Stimulated activated naive B cell treated with anti-CD40 and anti-IgM and Interleukin-4, amounts not matched to agents 10 μg/mL and 1 μg/mL and 100 μg/mL, for 72 hours (primary cell): ENCODE measurements at regions not wholly inside any gene's neighbourhood (a gene's known extent, or its start where the extent isn't known, plus 50 kb on each side); places are given as distances from the start of the nearest gene placed in this dataset.
A peak's percentile ranks its signal among the peaks of the same experiment; 100 is the strongest.

Source experiments
- ATAC-seq, 2 donors: fragments of 150-1000 bp; cut with Tn5 transposase; replicated peaks; 2 replicates each; pipeline ENCODE4 v1.10.0; 2021; ENCODE audit warnings: moderate library complexity in 1 of 2
- DNase-seq: peaks from one replicate; pipeline ENCODE4 v3.0.0; 2021
- H3K27ac Mint-ChIP-seq: one replicate; pipeline ENCODE4 v1.8.0; 2022; ENCODE audit warnings: mild to moderate bottlenecking, mixed read lengths
- H3K27me3 Mint-ChIP-seq, 2 donors: one replicate each; pipeline ENCODE4 v1.8.0; 2022; ENCODE audit warnings: mixed read lengths in 2 of 2
- H3K36me3 Mint-ChIP-seq, 2 donors: one replicate each; pipeline ENCODE4 v1.8.0; 2022; ENCODE audit warnings: mixed read lengths in 2 of 2, mild to moderate bottlenecking in 1 of 2
- H3K4me1 Mint-ChIP-seq, 2 donors: one replicate each; pipeline ENCODE4 v1.8.0; 2022; ENCODE audit warnings: mixed read lengths in 2 of 2, mild to moderate bottlenecking in 1 of 2
- H3K4me3 Mint-ChIP-seq, 2 donors: one replicate each; pipeline ENCODE4 v1.8.0; 2022; ENCODE audit warnings: mild to moderate bottlenecking in 2 of 2, mixed read lengths in 2 of 2, moderate library complexity in 1 of 2
- H3K9me3 Mint-ChIP-seq, 2 donors: one replicate each; pipeline ENCODE4 v1.8.0; 2022; ENCODE audit warnings: mixed read lengths in 2 of 2, mild to moderate bottlenecking in 1 of 2

DNA sequence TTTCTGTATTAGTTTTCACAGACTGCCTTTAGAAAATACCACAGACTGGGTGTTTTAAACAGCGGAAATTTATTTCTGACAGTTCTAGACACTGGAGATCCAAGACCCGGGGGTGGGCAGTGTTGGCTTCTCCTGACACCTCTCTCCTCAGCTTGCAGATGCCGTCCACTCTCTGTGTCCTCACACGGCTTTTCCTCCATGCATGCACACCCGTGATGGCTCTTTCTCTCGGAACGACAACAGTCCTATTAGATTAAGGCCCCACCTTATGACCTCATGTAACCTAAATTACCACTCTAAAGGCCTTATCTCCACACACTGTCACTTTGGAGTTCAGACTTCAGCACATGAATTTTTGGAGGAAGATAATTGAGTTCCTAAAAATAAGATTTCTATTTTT lies 142.9 kb upstream of the VWC2 start:
- no peak overlapping the region for H3K27ac Mint-ChIP-seq
- H3K27me3 Mint-ChIP-seq = no peaks in the 10 kb centered on the region
- H3K4me1 Mint-ChIP-seq = no peaks in the 10 kb centered on the region
- H3K36me3 Mint-ChIP-seq = no peaks in the 10 kb centered on the region
- no peak for ATAC-seq
- no peak for DNase-seq
- no peak overlapping the region for H3K4me3 Mint-ChIP-seq
- H3K9me3 Mint-ChIP-seq = peaks cover 0 to under 1% of the 10 kb centered on the region in 2 donors

DNA sequence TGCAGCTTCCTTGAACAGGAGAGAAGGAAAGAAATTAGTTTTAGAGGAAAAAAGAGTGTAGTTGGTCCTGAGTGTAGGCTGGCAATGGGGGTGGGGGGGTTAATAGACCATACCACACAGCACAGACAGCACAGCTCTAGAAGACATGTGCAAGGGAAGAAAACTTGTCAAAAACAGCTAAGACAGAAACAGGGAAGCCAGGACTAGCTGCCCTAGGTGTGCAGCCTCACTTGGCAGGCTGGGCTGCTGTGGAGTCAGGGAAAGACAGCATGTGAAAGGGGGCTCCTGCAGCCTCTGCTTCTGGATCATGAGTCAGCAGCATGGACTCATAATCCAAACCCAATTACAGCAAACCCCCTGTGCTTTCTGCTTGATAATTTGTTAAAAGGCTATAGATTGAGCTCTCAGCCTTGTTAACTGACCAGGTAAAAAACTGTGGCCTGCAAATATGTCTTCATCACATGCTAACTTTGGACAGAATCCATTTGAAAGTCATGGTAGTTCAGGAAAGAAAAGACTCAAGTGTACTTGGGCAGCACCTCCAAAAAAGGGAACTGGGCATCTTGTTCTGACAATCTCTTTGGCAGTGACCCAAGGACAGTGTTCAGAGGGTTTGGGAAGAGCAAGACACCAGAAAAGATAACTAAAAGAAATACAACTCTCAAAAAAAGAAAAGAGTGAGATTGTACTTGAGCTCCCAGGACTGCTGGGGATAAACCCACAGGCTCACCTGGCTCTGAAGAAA lies 142.2 kb upstream of the VWC2 start:
- Mint-ChIP-seq H3K27ac (no peak overlapping the region), H3K4me1 (no peaks in the 10 kb centered on the region), H3K27me3 (no peaks in the 10 kb centered on the region), H3K36me3 (no peaks in the 10 kb centered on the region), H3K4me3 (no peak overlapping the region), H3K9me3 (peaks cover 0 to 3% of the 10 kb centered on the region in 2 donors)
- ATAC-seq (no peak), DNase-seq (no peak)

- Mint-ChIP-seq H3K27ac (no peak overlapping the region), H3K27me3 (no peaks in the 10 kb centered on the region), H3K9me3 (peaks cover 0 to 3% of the 10 kb centered on the region in 2 donors), H3K4me1 (no peaks in the 10 kb centered on the region), H3K36me3 (no peaks in the 10 kb centered on the region), H3K4me3 (no peak overlapping the region)
- ATAC-seq (no peak), DNase-seq (no peak)
Observed at GRCh38 chr7:49631960-49632359, 141.5 kb upstream of the VWC2 start.

GRCh38 chr7:49635800-49636199 lies 137.6 kb upstream of the VWC2 start:
- Mint-ChIP-seq H3K9me3 (peaks cover 0 to 3% of the 10 kb centered on the region in 2 donors), H3K27ac (no peak overlapping the region), H3K4me1 (no peaks in the 10 kb centered on the region), H3K4me3 (no peak overlapping the region), H3K27me3 (no peaks in the 10 kb centered on the region), H3K36me3 (no peaks in the 10 kb centered on the region)
- DNase-seq (no peak), ATAC-seq (no peak)

DNA sequence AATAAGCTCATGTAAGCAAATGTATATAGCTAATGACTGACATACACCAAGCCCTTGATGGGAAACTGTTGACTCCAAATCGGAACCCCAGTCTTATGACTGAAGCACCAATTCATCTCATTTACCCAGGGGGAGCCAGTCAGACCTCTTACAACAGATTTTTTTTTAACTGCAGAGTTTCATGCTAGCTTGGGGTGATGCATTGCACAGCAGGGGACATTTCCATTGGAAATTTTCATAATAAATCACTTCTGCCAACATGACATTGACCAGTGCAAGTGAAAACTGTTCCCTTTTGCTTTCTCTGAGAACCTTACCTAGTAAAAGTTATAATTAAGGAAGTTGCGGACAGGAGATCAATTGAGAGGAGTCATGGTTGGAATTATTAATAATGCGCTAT lies 137.0 kb upstream of the VWC2 start:
- no peaks in the 10 kb centered on the region for H3K36me3 Mint-ChIP-seq
- no peak overlapping the region for H3K27ac Mint-ChIP-seq
- ATAC-seq (no peak), DNase-seq (no peak)
- peaks cover 0 to 3% of the 10 kb centered on the region in 2 donors for H3K9me3 Mint-ChIP-seq
- H3K4me3 Mint-ChIP-seq = no peak overlapping the region
- H3K4me1 Mint-ChIP-seq = no peaks in the 10 kb centered on the region
- no peaks in the 10 kb centered on the region for H3K27me3 Mint-ChIP-seq

DNA sequence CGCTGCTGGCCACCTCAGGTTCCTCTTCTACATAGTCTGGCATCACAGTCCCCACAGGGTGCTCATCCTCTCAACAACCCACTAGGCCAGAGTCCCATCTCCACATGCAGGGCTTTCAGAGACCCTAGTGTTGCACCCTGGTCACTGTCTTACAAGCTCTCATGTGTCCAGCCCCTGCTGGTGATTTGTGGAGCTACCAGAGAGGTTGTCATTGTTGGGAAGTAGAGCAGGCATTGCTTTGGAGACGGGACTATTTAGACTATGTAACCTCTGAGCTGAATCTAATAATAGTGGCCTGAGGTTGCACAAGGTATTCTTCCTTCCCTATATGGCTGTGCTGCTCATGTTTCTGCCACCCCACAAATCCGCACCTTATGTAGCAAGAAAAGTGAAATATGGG lies 135.3 kb upstream of the VWC2 start:
- H3K36me3 Mint-ChIP-seq = no peaks in the 10 kb centered on the region
- no peak for DNase-seq
- H3K27ac Mint-ChIP-seq = no peak overlapping the region

GRCh38 chr7:49639068-49639593 lies 134.3 kb upstream of the VWC2 start:
- H3K27ac Mint-ChIP-seq = no peak overlapping the region
- no peak overlapping the region for H3K4me3 Mint-ChIP-seq
- ATAC-seq (peak in 1 of 2 donors; percentile 10), DNase-seq (no peak)
- no peaks in the 10 kb centered on the region for H3K4me1 Mint-ChIP-seq
- no peaks in the 10 kb centered on the region for H3K36me3 Mint-ChIP-seq
- H3K9me3 Mint-ChIP-seq = peaks cover 0 to 3% of the 10 kb centered on the region in 2 donors
- no peaks in the 10 kb centered on the region for H3K27me3 Mint-ChIP-seq

More for the DNA sequence above, 135.3 kb upstream of the VWC2 start:
- H3K27me3 Mint-ChIP-seq = no peaks in the 10 kb centered on the region
- H3K4me3 Mint-ChIP-seq = no peak overlapping the region
- H3K9me3 Mint-ChIP-seq = peaks cover 0 to 3% of the 10 kb centered on the region in 2 donors
- ATAC-seq = peak in 1 of 2 donors; percentile 33
- H3K4me1 Mint-ChIP-seq = no peaks in the 10 kb centered on the region

- Mint-ChIP-seq H3K4me1 (no peaks in the 10 kb centered on the region), H3K27ac (no peak overlapping the region), H3K36me3 (no peaks in the 10 kb centered on the region), H3K4me3 (no peak overlapping the region), H3K27me3 (no peaks in the 10 kb centered on the region), H3K9me3 (peaks cover 0 to 3% of the 10 kb centered on the region in 2 donors)
- ATAC-seq (no peak), DNase-seq (no peak)
Observed at GRCh38 chr7:49639808-49640207, 133.6 kb upstream of the VWC2 start.

DNA sequence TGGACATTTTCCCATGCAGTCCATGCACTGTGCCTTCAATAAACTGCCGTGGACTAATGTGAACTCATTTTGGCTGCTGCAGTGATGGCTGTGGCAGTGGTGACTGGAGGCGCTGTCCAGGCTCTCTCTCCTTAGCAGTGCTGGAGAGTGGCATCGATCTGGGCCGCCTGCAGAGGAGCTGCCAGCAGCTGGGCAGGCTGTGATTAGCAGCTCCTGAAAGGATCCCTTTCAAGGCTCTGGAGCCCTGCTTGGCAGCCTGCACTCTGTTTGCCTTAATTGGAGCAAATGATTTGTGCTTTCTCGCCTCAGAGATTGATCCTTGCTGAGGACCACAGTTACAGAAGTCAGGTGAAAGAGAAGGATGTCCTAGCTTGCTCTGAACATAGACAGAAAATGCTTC lies 130.1 kb upstream of the VWC2 start:
- H3K4me1 Mint-ChIP-seq = no peaks in the 10 kb centered on the region
- H3K9me3 Mint-ChIP-seq = no peaks in the 10 kb centered on the region
- no peak for ATAC-seq
- no peaks in the 10 kb centered on the region for H3K27me3 Mint-ChIP-seq
- H3K27ac Mint-ChIP-seq = no peak overlapping the region
- no peak overlapping the region for H3K4me3 Mint-ChIP-seq
- no peak for DNase-seq
- no peaks in the 10 kb centered on the region for H3K36me3 Mint-ChIP-seq

DNA sequence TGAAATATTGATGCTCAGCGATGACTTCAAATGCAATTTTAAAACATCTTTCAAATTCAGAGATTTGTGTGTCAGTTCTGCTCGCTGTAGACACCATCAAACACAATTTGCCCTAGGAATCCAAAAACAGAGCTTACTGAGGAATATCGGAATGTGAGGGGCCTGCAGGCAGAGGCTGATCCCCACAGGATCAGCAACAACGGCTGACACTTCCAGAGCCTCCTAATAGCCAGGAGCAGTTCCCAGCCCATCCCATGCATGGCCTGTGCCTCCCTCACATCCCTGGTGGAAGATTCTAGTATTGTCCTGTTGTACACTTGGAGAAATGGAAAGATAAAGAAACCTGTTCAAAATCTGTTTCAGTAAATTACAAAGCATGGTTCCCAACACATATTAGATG lies 129.7 kb upstream of the VWC2 start:
- DNase-seq (no peak), ATAC-seq (no peak)
- H3K9me3 Mint-ChIP-seq = no peaks in the 10 kb centered on the region
- H3K36me3 Mint-ChIP-seq = no peaks in the 10 kb centered on the region
- H3K27ac Mint-ChIP-seq = no peak overlapping the region
- no peak overlapping the region for H3K4me3 Mint-ChIP-seq
- no peaks in the 10 kb centered on the region for H3K27me3 Mint-ChIP-seq
- no peaks in the 10 kb centered on the region for H3K4me1 Mint-ChIP-seq

DNA sequence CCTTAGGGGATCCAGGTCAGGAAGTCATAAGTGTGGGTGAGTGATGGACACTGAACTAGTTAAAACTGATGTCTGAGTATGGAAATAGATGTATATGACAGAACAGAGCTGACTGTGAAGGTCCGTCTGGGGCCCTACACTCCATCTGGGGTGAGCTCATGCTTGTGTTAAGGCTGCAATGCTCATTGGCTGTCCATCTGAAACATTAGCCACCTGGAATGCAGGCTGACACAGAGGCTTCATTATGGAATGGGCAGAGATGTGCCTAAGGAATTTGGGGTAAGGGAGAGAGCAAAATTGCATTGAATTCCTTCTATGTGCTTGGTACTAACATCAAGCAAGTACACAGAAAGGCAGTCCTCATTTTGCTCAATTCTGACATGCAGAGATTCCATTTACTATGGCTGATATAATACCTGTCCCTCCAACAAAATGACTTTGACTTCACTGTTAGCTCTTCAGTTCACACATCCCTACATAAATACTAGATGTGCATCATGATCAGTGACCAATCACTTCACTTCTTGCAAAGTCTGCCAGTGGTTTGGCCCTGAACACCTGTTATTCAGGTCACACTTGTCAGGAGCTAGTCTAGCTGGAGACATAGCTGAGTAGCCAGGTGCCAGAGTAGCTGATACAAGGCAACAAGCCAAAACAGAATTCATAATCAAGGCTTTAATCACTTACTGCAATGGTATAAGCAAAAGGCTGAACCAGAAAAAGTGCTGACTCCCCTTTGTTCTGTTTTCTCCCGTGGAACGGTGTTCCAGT lies 128.9 kb upstream of the VWC2 start:
- no peak for DNase-seq
- H3K4me3 Mint-ChIP-seq = no peak overlapping the region

GRCh38 chr7:49645296-49645695 lies 128.1 kb upstream of the VWC2 start:
- no peaks in the 10 kb centered on the region for H3K36me3 Mint-ChIP-seq
- no peak for DNase-seq
- no peak for ATAC-seq
- H3K4me3 Mint-ChIP-seq = no peak overlapping the region
- peaks cover under 1 to 2% of the 10 kb centered on the region in 2 donors for H3K9me3 Mint-ChIP-seq
- H3K4me1 Mint-ChIP-seq = no peaks in the 10 kb centered on the region
- H3K27ac Mint-ChIP-seq = no peak overlapping the region
- no peaks in the 10 kb centered on the region for H3K27me3 Mint-ChIP-seq

More for the DNA sequence above, 128.9 kb upstream of the VWC2 start:
- Mint-ChIP-seq H3K9me3 (peaks cover 0 to 2% of the 10 kb centered on the region in 2 donors), H3K4me1 (no peaks in the 10 kb centered on the region), H3K27me3 (no peaks in the 10 kb centered on the region), H3K27ac (no peak overlapping the region), H3K36me3 (no peaks in the 10 kb centered on the region)
- ATAC-seq = no peak

DNA sequence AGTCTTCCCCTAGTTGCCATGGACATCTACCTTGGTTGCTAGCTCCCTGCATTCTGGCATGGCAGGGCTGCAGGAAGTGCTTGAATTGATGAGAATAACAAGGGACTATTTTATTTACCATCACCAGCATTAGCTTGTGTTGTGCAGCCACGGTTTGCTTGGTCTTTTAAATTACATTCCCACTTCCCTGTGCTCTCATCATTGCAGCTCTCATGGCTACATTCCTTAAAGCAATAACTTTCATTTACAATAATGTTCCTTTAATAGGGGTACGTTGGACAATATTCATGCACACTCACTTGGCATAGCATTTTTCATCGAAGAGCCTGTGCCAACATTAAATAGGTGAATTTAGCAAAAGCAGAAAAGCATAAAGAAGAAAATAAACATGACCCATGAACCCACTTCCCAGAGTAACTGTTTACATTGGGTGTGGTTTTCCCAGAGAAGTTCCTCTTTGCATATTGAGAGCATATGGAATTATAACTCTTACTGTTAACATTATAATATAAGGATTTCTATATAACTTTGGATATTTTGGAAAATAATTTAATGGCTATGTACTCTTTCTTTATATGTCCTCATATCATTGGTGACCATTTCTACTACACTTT lies 113.2 kb upstream of the VWC2 start:
- Mint-ChIP-seq H3K9me3 (no peaks in the 10 kb centered on the region), H3K36me3 (no peaks in the 10 kb centered on the region), H3K4me1 (no peaks in the 10 kb centered on the region), H3K27me3 (no peaks in the 10 kb centered on the region), H3K4me3 (no peak overlapping the region), H3K27ac (no peak overlapping the region)
- DNase-seq (no peak), ATAC-seq (no peak)

DNA sequence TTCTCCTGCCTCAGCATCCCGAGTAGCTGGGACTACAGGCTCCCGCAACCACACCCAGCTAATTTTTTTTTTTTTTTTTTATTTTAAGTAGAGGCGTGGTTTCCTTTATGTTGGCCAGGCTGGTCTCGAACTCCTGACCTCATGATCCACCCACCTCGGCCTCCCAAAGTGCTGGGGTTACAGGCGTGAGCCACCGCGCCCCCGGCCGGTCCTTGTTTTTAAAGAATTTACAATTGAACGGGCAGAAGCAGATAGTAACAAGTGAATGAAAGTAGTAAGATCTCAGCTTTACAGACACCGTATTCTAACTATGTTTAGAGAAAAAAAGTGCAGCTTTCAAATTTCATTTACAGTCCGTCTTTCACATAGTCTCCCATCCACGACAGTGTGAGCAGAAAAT lies 112.5 kb upstream of the VWC2 start:
- no peak overlapping the region for H3K27ac Mint-ChIP-seq
- H3K4me1 Mint-ChIP-seq = no peaks in the 10 kb centered on the region
- H3K27me3 Mint-ChIP-seq = no peaks in the 10 kb centered on the region
- ATAC-seq (no peak), DNase-seq (no peak)
- H3K36me3 Mint-ChIP-seq = no peaks in the 10 kb centered on the region
- H3K9me3 Mint-ChIP-seq = no peaks in the 10 kb centered on the region
- H3K4me3 Mint-ChIP-seq = no peak overlapping the region
